IMR-90 (cell line): ENCODE measurements at regions not wholly inside any gene's neighbourhood (a gene's known extent, or its start where the extent isn't known, plus 50 kb on each side); places are given as distances from the start of the nearest gene placed in this dataset.

Source experiments
- ATAC-seq: fragments of 200-7000 bp; cut with Tn5 transposase; 2 replicates; pipeline ENCODE4 v1.9.1; 2020; ENCODE audit warnings: low read depth, mild to moderate bottlenecking, moderate library complexity
- BruUV-seq: library from RNA; stranded (reverse); fragments of 400-500 nt; replicated peaks from 2 replicates; lab custom pipeline; 2021; lab: Mats Ljungman, UMichigan
- CTCF ChIA-PET: fragments of 300-600 bp; formaldehyde crosslinking; extraction: SDS; loops from one replicate; lab custom pipeline; 2021; ENCODE audit warnings: antibody characterized with exemption; lab: Yijun Ruan, JAX
- POLR2A ChIA-PET: fragments of 300-600 bp; sonication (Branson Sonifier 250); formaldehyde crosslinking; loops from one replicate; lab custom pipeline; 2022; ENCODE audit warnings: antibody characterized with exemption; ENCODE audit not compliant: unreplicated experiment; lab: Charles Lee
- DNase-seq: peaks from one replicate; pipeline ENCODE4 v3.0.0; 2013
- H2AFZ ChIP-seq: replicated peaks from 2 replicates; pipeline ENCODE3; 2013; ENCODE audit warnings: low read length, mild to moderate bottlenecking; ENCODE audit not compliant: poor library complexity
- H2AK5ac ChIP-seq: 2 replicates; pipeline ENCODE4 v1.6.1; 2013; ENCODE audit warnings: low read depth, low read length, inconsistent platforms
- H2AK9ac ChIP-seq: replicated peaks from 2 replicates; pipeline ENCODE3; 2013; ENCODE audit warnings: mild to moderate bottlenecking, low read depth, low read length, moderate library complexity; ENCODE audit not compliant: poor library complexity
- H2BK120ac ChIP-seq: 2 replicates; pipeline ENCODE4 v1.6.1; 2013; ENCODE audit warnings: low read depth, low read length, inconsistent platforms
- H2BK15ac ChIP-seq: 3 replicates; pipeline ENCODE4 v1.6.1; 2013; ENCODE audit warnings: low read depth, low read length, inconsistent platforms
- H2BK20ac ChIP-seq: 2 replicates; pipeline ENCODE4 v1.6.1; 2013; ENCODE audit warnings: low read depth, mild to moderate bottlenecking, inconsistent platforms, low read length, moderate library complexity
- H2BK5ac ChIP-seq: 2 replicates; pipeline ENCODE4 v1.6.1; 2013; ENCODE audit warnings: mild to moderate bottlenecking, low read depth, low read length, inconsistent platforms; ENCODE audit not compliant: poor library complexity, severe bottlenecking
- H3K14ac ChIP-seq: replicated peaks from 2 replicates; pipeline ENCODE4 v1.6.1; 2013; ENCODE audit warnings: low read depth, low read length, inconsistent platforms
- H3K18ac ChIP-seq: 2 replicates; pipeline ENCODE4 v1.6.1; 2013; ENCODE audit warnings: low read depth, low read length, control low read depth
- H3K23ac ChIP-seq: 2 replicates; pipeline ENCODE4 v1.6.1; 2013; ENCODE audit warnings: low read depth, low read length, inconsistent platforms
- H3K27ac ChIP-seq: 2 replicates; pipeline ENCODE4 v1.5.1; 2013; ENCODE audit warnings: mild to moderate bottlenecking, control low read depth, low read length; ENCODE audit not compliant: insufficient read depth
- H3K27me3 ChIP-seq: 2 replicates; pipeline ENCODE4 v1.6.1; 2013; ENCODE audit warnings: low read length; ENCODE audit not compliant: control insufficient read depth, insufficient read depth
- H3K36me3 ChIP-seq: 2 replicates; pipeline ENCODE4 v1.6.1; 2013; ENCODE audit warnings: low read length, mixed read lengths; ENCODE audit not compliant: control insufficient read depth, insufficient read depth
- H3K4ac ChIP-seq: 2 replicates; pipeline ENCODE4 v1.6.1; 2013; ENCODE audit warnings: low read depth, low read length, inconsistent platforms
- H3K4me1 ChIP-seq: 2 replicates; pipeline ENCODE4 v1.6.1; 2013; ENCODE audit warnings: low read length, mixed read lengths; ENCODE audit not compliant: control insufficient read depth, insufficient read depth
- H3K4me2 ChIP-seq: 2 replicates; pipeline ENCODE4 v1.6.1; 2013; ENCODE audit warnings: low read depth, mild to moderate bottlenecking, control low read depth, low read length, moderate library complexity
- H3K4me3 ChIP-seq: 2 replicates; pipeline ENCODE4 v1.5.1; 2013; ENCODE audit warnings: low read depth, mild to moderate bottlenecking, control low read depth, low read length, moderate library complexity; ENCODE audit not compliant: insufficient read depth
- H3K56ac ChIP-seq: 2 replicates; pipeline ENCODE4 v1.6.1; 2013; ENCODE audit warnings: low read length, inconsistent platforms; ENCODE audit not compliant: insufficient read depth; ENCODE audit errors: extremely low read depth
- H3K79me1 ChIP-seq, 2 experiments: 2 replicates each; pipeline ENCODE4 v1.6.1; 2013; ENCODE audit warnings: low read length in 2 of 2, inconsistent platforms in 1 of 2, low read depth in 1 of 2
- H3K9ac ChIP-seq: 2 replicates; pipeline ENCODE4 v1.6.1; 2013; ENCODE audit warnings: low read depth, low read length, control low read depth
- H3K9me1 ChIP-seq: 2 replicates; pipeline ENCODE4 v1.6.1; 2013; ENCODE audit warnings: low read length, inconsistent platforms; ENCODE audit not compliant: insufficient read depth
- H3K9me3 ChIP-seq: 2 replicates; pipeline ENCODE4 v1.6.1; 2013; ENCODE audit warnings: low read length; ENCODE audit not compliant: control insufficient read depth, insufficient read depth
- H4K20me1 ChIP-seq: 2 replicates; pipeline ENCODE4 v1.6.1; 2013; ENCODE audit warnings: low read length, inconsistent platforms; ENCODE audit not compliant: insufficient read depth
- H4K5ac ChIP-seq: 2 replicates; pipeline ENCODE4 v1.6.1; 2013; ENCODE audit warnings: mild to moderate bottlenecking, low read depth, low read length, control low read depth
- H4K8ac ChIP-seq, 2 experiments: 2 replicates each; pipeline ENCODE4 v1.6.1; 2013; ENCODE audit warnings: low read depth in 2 of 2, low read length in 2 of 2, control low read depth in 1 of 2, inconsistent platforms in 1 of 2
- H4K91ac ChIP-seq: 2 replicates; pipeline ENCODE4 v1.6.1; 2013; ENCODE audit warnings: low read depth, low read length, inconsistent platforms; ENCODE audit not compliant: insufficient read depth
- BHLHE40 ChIP-seq: fragments of 150-350 bp; IDR thresholded peaks from 2 replicates; pipeline ENCODE4 v1.6.1; 2016; ENCODE audit warnings: mild to moderate bottlenecking, low read depth, low read length
- CEBPB ChIP-seq: IDR thresholded peaks from 2 replicates; pipeline ENCODE4 v1.6.1; 2012; ENCODE audit warnings: low read depth, low read length, improper control_type of control experiment
- CHD1 ChIP-seq: IDR thresholded peaks from 2 replicates; pipeline ENCODE4 v1.6.1; 2012; ENCODE audit warnings: low read depth, low read length, improper control_type of control experiment
- CTCF ChIP-seq: conservative IDR thresholded peaks from 2 replicates; pipeline ENCODE4 v1.5.1; 2012; ENCODE audit warnings: mild to moderate bottlenecking, low read depth, low read length, improper control_type of control experiment
- ELK1 ChIP-seq: fragments of 150-350 bp; IDR thresholded peaks from 2 replicates; pipeline ENCODE4 v1.6.1; 2016; ENCODE audit warnings: low read depth, mild to moderate bottlenecking, low read length, moderate library complexity, borderline replicate concordance
- FOS ChIP-seq: fragments of 150-350 bp; IDR thresholded peaks from 2 replicates; pipeline ENCODE4 v1.6.1; 2016; ENCODE audit warnings: low read depth, low read length
- MAFK ChIP-seq: IDR thresholded peaks from 2 replicates; pipeline ENCODE4 v1.6.1; 2012; ENCODE audit warnings: low read depth, low read length, improper control_type of control experiment
- MAZ ChIP-seq: IDR thresholded peaks from 2 replicates; pipeline ENCODE4 v1.6.1; 2012; ENCODE audit warnings: low read depth, mild to moderate bottlenecking, low read length, improper control_type of control experiment, moderate library complexity, borderline replicate concordance
- MXI1 ChIP-seq: IDR thresholded peaks from 2 replicates; pipeline ENCODE4 v1.6.1; 2012; ENCODE audit warnings: low read depth, mild to moderate bottlenecking, low read length, moderate library complexity, borderline replicate concordance
- NFE2L2 ChIP-seq: fragments of 150-350 bp; IDR thresholded peaks from 2 replicates; pipeline ENCODE4 v1.6.1; 2016; ENCODE audit warnings: low read depth, mild to moderate bottlenecking, low read length
- POLR2A ChIP-seq: IDR thresholded peaks from 2 replicates; pipeline ENCODE4 v1.6.1; 2012; ENCODE audit warnings: mild to moderate bottlenecking, low read depth, low read length
- RAD21 ChIP-seq: IDR thresholded peaks from 2 replicates; pipeline ENCODE4 v1.6.1; 2012; ENCODE audit warnings: low read length, improper control_type of control experiment
- RCOR1 ChIP-seq: IDR thresholded peaks from 2 replicates; pipeline ENCODE4 v1.6.1; 2012; ENCODE audit warnings: mild to moderate bottlenecking, low read length, improper control_type of control experiment; ENCODE audit not compliant: insufficient replicate concordance
- RFX5 ChIP-seq: IDR thresholded peaks from 2 replicates; pipeline ENCODE4 v1.8.0; 2012; ENCODE audit warnings: low read depth, mild to moderate bottlenecking, low read length, moderate library complexity
- SMC3 ChIP-seq: fragments of 150-350 bp; IDR thresholded peaks from 2 replicates; pipeline ENCODE4 v1.6.1; 2016; ENCODE audit warnings: low read depth, mild to moderate bottlenecking, antibody characterized with exemption, low read length, moderate library complexity
- USF2 ChIP-seq: fragments of 150-350 bp; IDR thresholded peaks from 2 replicates; pipeline ENCODE4 v1.6.1; 2017; ENCODE audit warnings: mild to moderate bottlenecking, antibody characterized with exemption, low read length, low read depth
- WGBS, 2 experiments: methylation state at CpG; one replicate each; pipeline versions ENCODE4 v1.1.5 to v1.1.7; 2013; ENCODE audit warnings: missing lambda C conversion rate in 2 of 2; ENCODE audit not compliant: insufficient read length in 1 of 2; ENCODE audit errors: extremely low coverage in 2 of 2; 5-methylcytosine and 5-hydroxymethylcytosine counted together
- dilution Hi-C: fragments of 300-500 bp; cut with HindIII; formaldehyde crosslinking; loops from one replicate; pipeline ENCODE4 v1.14.3; 2018; ENCODE audit warnings: low sequenced_read_pairs; ENCODE audit not compliant: unreplicated experiment
- in situ Hi-C: fragments of 300-500 bp; cut with MboI; formaldehyde crosslinking; loops from 3 replicates; pipeline ENCODE4 v1.14.3; 2019; ENCODE audit warnings: low sequenced_read_pairs, inconsistent platforms, mixed read lengths
- intact Hi-C: fragments of 100-400 bp; cut with micrococcal nuclease; formaldehyde crosslinking; loops from 2 replicates; pipeline ENCODE4 v1.10.0; 2022

GRCh38 chr14:39547845-39548244 is 115.6 kb upstream of the FBXO33 start:
- BruUV-seq: no TSS peak
- no peaks in the 10 kb centered on the region for H3K4me1 ChIP-seq
- dilution Hi-C loops (no loop called here), intact Hi-C loops (no loop called here), in situ Hi-C loops (no loop called here)
- no peak overlapping the region for H2BK5ac ChIP-seq
- no peak overlapping the region for H3K27ac ChIP-seq
- no peak overlapping the region for H3K4ac ChIP-seq
- WGBS, 2 experiments: no CpG with 5 or more reads among the region's 3 CpGs
- H3K14ac ChIP-seq: no peak overlapping the region
- TF ChIP-seq MAFK (no peak), CEBPB (no peak), POLR2A (no peak), CTCF (no peak), BHLHE40 (no peak), FOS (no peak), USF2 (no peak), MAZ (no peak), RAD21 (no peak), NFE2L2 (no peak), RFX5 (no peak), SMC3 (no peak), CHD1 (no peak), MXI1 (no peak), RCOR1 (no peak), ELK1 (no peak)
- no peak overlapping the region for H3K23ac ChIP-seq
- H2BK20ac ChIP-seq: no peak overlapping the region
- no peak overlapping the region for H3K4me3 ChIP-seq
- H3K9me3 ChIP-seq: peaks cover 7% of the 10 kb centered on the region; the same call in 1 of the 2 replicates
- no peaks in the 10 kb centered on the region for H3K36me3 ChIP-seq
- H2AK9ac ChIP-seq: no peak overlapping the region
- POLR2A ChIA-PET: no interaction called here
- CTCF ChIA-PET: no interaction called here
- no peaks in the 10 kb centered on the region for H3K27me3 ChIP-seq
- H4K8ac ChIP-seq: no peak overlapping the region
- no peak overlapping the region for H3K9ac ChIP-seq
- H2BK15ac ChIP-seq: no peak overlapping the region
- H3K9me1 ChIP-seq: no peaks in the 10 kb centered on the region
- no peak overlapping the region for H2AFZ ChIP-seq
- no peak overlapping the region for H3K56ac ChIP-seq
- no peak overlapping the region for H4K5ac ChIP-seq
- H2BK120ac ChIP-seq: no peak overlapping the region
- H4K20me1 ChIP-seq: no peaks in the 10 kb centered on the region
- no peak overlapping the region for H3K4me2 ChIP-seq
- no peaks in the 10 kb centered on the region for H3K79me1 ChIP-seq
- no peak overlapping the region for H2AK5ac ChIP-seq
- DNase-seq: no peak
- no peak overlapping the region for H4K91ac ChIP-seq
- ATAC-seq: no peak
- H3K18ac ChIP-seq: no peak overlapping the region
